Endothelial cell of umbilical vein (primary cell): ENCODE measurements at regions not wholly inside any gene's neighbourhood (a gene's known extent, or its start where the extent isn't known, plus 50 kb on each side); places are given as distances from the start of the nearest gene placed in this dataset.

Experiments used
- BruUV-seq: library from RNA; stranded (reverse); fragments of 400-500 nt; replicated peaks from 2 replicates; lab custom pipeline; 2021; lab: Mats Ljungman, UMichigan
- CTCF ChIA-PET: fragments of 300-600, 350-600 bp; sonication (Branson Sonifier 250); formaldehyde crosslinking; loops from one replicate; lab custom pipeline; 2021; ENCODE audit warnings: antibody characterized with exemption, inconsistent platforms; lab: Charles Lee
- POLR2A ChIA-PET: fragments of 300-600, 350-600 bp; sonication (Branson Sonifier 250); formaldehyde crosslinking; loops from one replicate; lab custom pipeline; 2021; ENCODE audit warnings: antibody characterized with exemption, inconsistent platforms; lab: Charles Lee
- DNase-seq: peaks from one replicate; pipeline ENCODE4 v3.0.0-alpha.2; 2011; ENCODE audit warnings: low read depth, low spot score
- FAIRE-seq: peaks from 2 replicates; lab custom pipeline; 2011; peaks lifted over from hg19 to GRCh38; lab: Jason Lieb, UNC
- H2AFZ ChIP-seq: 2 replicates; pipeline ENCODE4 v1.6.0; 2012; ENCODE audit warnings: low read depth, low read length, control low read depth, inconsistent platforms
- H3K27ac ChIP-seq: 2 replicates; pipeline ENCODE4 v1.5.1; 2011; ENCODE audit warnings: low read depth, mild to moderate bottlenecking, control low read depth, low read length, moderate library complexity; ENCODE audit not compliant: insufficient read depth
- H3K27me3 ChIP-seq, 2 experiments: 2 replicates each; pipeline versions ENCODE4 v1.6.0 to v1.6.1; 2011; ENCODE audit warnings: low read length in 2 of 2, mixed read lengths in 1 of 2; ENCODE audit not compliant: control insufficient read depth in 2 of 2, insufficient read depth in 2 of 2
- H3K36me3 ChIP-seq, 2 experiments: 2 replicates in 1 of 2; 3 replicates in 1 of 2; pipeline ENCODE4 v1.5.1; 2011; ENCODE audit warnings: low read length in 2 of 2, mild to moderate bottlenecking in 1 of 2, moderate library complexity in 1 of 2; ENCODE audit not compliant: control insufficient read depth in 2 of 2, insufficient read depth in 2 of 2; ENCODE audit errors: extremely low read depth in 1 of 2
- H3K4me1 ChIP-seq: 3 replicates; pipeline ENCODE4 v1.5.1; 2011; ENCODE audit warnings: mild to moderate bottlenecking, low read length; ENCODE audit not compliant: control insufficient read depth, insufficient read depth; ENCODE audit errors: extremely low read depth
- H3K4me2 ChIP-seq: 2 replicates; pipeline ENCODE4 v1.6.1; 2011; ENCODE audit warnings: low read length, control low read depth, mixed read lengths; ENCODE audit not compliant: insufficient read depth
- H3K4me3 ChIP-seq, 3 experiments: fragments of 200-600 bp in 1 of 3; sonication (generic), shearing (Covaris generic) in 1 of 3; replicated peaks in 1 of 3; 2 replicates each; pipeline ENCODE4 v1.5.1; 2011 to 2016; ENCODE audit warnings: control low read depth in 3 of 3, low read length in 3 of 3, mild to moderate bottlenecking in 2 of 3, inconsistent platforms in 1 of 3, low read depth in 1 of 3, moderate library complexity in 1 of 3; ENCODE audit not compliant: insufficient read depth in 1 of 3
- H3K79me2 ChIP-seq: 2 replicates; pipeline ENCODE4 v1.6.0; 2012; ENCODE audit warnings: low read length, inconsistent platforms; ENCODE audit not compliant: control insufficient read depth, insufficient read depth
- H3K9ac ChIP-seq: replicated peaks from 2 replicates; pipeline ENCODE3; 2011; ENCODE audit warnings: low read length, control low read depth; ENCODE audit not compliant: insufficient read depth; ENCODE audit errors: extremely low read depth
- H3K9me1 ChIP-seq: replicated peaks from 3 replicates; pipeline ENCODE4 v1.6.0; 2011; ENCODE audit warnings: mild to moderate bottlenecking, low read length; ENCODE audit not compliant: control insufficient read depth, insufficient read depth; ENCODE audit errors: extremely low read depth
- H3K9me3 ChIP-seq: replicated peaks from 2 replicates; pipeline ENCODE4 v1.5.1; 2012; ENCODE audit warnings: low read length, inconsistent platforms; ENCODE audit not compliant: control insufficient read depth, insufficient read depth
- H4K20me1 ChIP-seq: replicated peaks from 2 replicates; pipeline ENCODE3; 2011; ENCODE audit warnings: mild to moderate bottlenecking, low read length; ENCODE audit not compliant: control insufficient read depth, insufficient read depth; ENCODE audit errors: extremely low read depth
- EZH2 ChIP-seq: IDR thresholded peaks from 2 replicates; pipeline ENCODE4 v1.6.1; 2012; ENCODE audit warnings: borderline replicate concordance, low read depth, mild to moderate bottlenecking, moderate library complexity, low read length, inconsistent platforms; ENCODE audit not compliant: severe bottlenecking
- FOS ChIP-seq: IDR thresholded peaks from 2 replicates; pipeline ENCODE4 v1.6.1; 2011; ENCODE audit warnings: mild to moderate bottlenecking, low read length, moderate library complexity, borderline replicate concordance; ENCODE audit not compliant: insufficient read depth
- GATA2 ChIP-seq: IDR thresholded peaks from 2 replicates; pipeline ENCODE4 v1.7.0; 2011; ENCODE audit warnings: low read depth, mild to moderate bottlenecking, moderate library complexity, mixed read lengths, low read length; ENCODE audit not compliant: insufficient read length, insufficient read depth
- MAX ChIP-seq: IDR thresholded peaks from 2 replicates; pipeline ENCODE4 v1.6.1; 2011; ENCODE audit not compliant: insufficient read depth, insufficient read length
- MYC ChIP-seq: IDR thresholded peaks from one replicate; pipeline ENCODE4 v1.6.1; 2011; ENCODE audit warnings: mild to moderate bottlenecking, low read depth, low read length
- POLR2A ChIP-seq: IDR thresholded peaks from 2 replicates; pipeline ENCODE4 v1.6.1; 2012; ENCODE audit warnings: low read depth, mild to moderate bottlenecking, control low read depth, low read length
- dilution Hi-C: fragments of 300-500 bp; cut with MboI; formaldehyde crosslinking; loops from one replicate; pipeline ENCODE4 v1.15.0; 2019; ENCODE audit warnings: low sequenced_read_pairs; ENCODE audit not compliant: extremely low pct_ligation_motif_present
- intact Hi-C: fragments of 100-400 bp; cut with micrococcal nuclease; formaldehyde crosslinking; loops from one replicate; pipeline ENCODE4 v1.10.0; 2022
- TF ChIP-seq, protein P1 (sequence below), 2 donors: IDR thresholded peaks; 1 replicate in 1 of 2; 2 replicates in 1 of 2; pipeline ENCODE4 v1.5.1; 2011; ENCODE audit warnings: low read length in 2 of 2, mild to moderate bottlenecking in 2 of 2, moderate library complexity in 2 of 2, control low read depth in 1 of 2, inconsistent platforms in 1 of 2, low read depth in 1 of 2; ENCODE audit not compliant: insufficient read depth in 1 of 2; ENCODE audit errors: extremely low read depth in 1 of 2

DNA sequence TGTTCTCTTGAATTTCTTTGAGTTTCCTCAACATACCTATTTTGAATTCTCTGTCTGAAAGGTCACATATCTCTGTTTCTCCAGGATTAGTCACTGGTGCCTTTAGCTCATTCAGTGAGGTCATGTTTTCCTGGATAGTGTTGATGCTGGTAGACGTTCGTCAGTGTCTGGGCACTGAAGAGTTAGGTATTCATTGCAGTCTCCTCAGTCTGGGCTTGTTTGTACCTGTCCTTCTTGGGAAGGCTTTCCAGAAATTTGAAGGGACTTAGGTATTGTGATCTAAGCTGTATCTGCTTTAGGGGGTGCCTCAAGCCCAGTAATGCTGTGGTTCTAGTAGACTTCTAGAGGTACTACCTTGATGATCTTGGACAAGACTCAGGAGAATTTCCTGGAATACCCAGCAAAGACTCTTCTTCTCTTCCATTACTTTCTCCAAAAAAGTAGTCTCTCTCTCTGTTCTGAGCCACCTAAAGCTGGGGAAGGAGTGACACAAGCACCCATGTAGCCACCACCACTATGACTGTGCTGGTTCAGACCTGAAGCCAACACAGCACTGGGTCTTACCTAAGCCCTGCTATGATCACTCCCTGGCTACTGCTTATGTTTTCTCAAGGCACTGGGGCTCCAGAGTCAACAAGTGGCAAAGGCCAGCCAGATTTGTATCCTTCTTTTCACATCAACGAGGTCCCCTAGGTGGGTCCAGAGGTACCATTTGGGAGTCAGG is 852.0 kb downstream of the BCL11A start:
- Histone ChIP-seq H3K4me1 (no peaks in the 10 kb centered on the region), H2AFZ (no peak overlapping the region), H3K79me2 (no peaks in the 10 kb centered on the region), H3K9ac (no peak overlapping the region), H3K36me3 (no peaks in the 10 kb centered on the region), H4K20me1 (no peaks in the 10 kb centered on the region), H3K4me2 (no peak overlapping the region), H3K4me3 (no peak overlapping the region), H3K9me1 (no peaks in the 10 kb centered on the region), H3K27ac (no peak overlapping the region), H3K9me3 (no peaks in the 10 kb centered on the region), H3K27me3 (no peaks in the 10 kb centered on the region)
- POLR2A ChIA-PET = no interaction called here
- FAIRE-seq (no peak), DNase-seq (no peak)
- dilution Hi-C loops (no loop called here), intact Hi-C loops (no loop called here)
- no TSS peak for BruUV-seq
- TF ChIP-seq MYC = no peak
- no peak for TF ChIP-seq MAX
- no peak for TF ChIP-seq FOS
- TF ChIP-seq EZH2 = no peak
- TF ChIP-seq, protein P1, sequence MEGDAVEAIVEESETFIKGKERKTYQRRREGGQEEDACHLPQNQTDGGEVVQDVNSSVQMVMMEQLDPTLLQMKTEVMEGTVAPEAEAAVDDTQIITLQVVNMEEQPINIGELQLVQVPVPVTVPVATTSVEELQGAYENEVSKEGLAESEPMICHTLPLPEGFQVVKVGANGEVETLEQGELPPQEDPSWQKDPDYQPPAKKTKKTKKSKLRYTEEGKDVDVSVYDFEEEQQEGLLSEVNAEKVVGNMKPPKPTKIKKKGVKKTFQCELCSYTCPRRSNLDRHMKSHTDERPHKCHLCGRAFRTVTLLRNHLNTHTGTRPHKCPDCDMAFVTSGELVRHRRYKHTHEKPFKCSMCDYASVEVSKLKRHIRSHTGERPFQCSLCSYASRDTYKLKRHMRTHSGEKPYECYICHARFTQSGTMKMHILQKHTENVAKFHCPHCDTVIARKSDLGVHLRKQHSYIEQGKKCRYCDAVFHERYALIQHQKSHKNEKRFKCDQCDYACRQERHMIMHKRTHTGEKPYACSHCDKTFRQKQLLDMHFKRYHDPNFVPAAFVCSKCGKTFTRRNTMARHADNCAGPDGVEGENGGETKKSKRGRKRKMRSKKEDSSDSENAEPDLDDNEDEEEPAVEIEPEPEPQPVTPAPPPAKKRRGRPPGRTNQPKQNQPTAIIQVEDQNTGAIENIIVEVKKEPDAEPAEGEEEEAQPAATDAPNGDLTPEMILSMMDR (IDR thresholded peaks at IDR 0.05; ENCODE audit: extremely low read depth in 1 of 2, insufficient read depth in 1 of 2, low read depth in 1 of 2, low read length in 2 of 2) = no peak
- TF ChIP-seq POLR2A = no peak
- no peak for TF ChIP-seq GATA2
- CTCF ChIA-PET = no interaction called here
